Neural cell (in vitro differentiated cells): ENCODE measurements at regions not wholly inside any gene's neighbourhood (a gene's known extent, or its start where the extent isn't known, plus 50 kb on each side); places are given as distances from the start of the nearest gene placed in this dataset.

Experiments
- CTCF ChIP-seq: fragments of 450-650 bp; IDR thresholded peaks from 2 replicates; pipeline ENCODE4 v1.5.1; 2014; ENCODE audit warnings: antibody characterized with exemption, mild to moderate bottlenecking, moderate library complexity; ENCODE audit not compliant: poor library complexity, severe bottlenecking
- EZH2 ChIP-seq: fragments of 200-600, 300-800 bp; shearing (Covaris generic), sonication (generic); IDR thresholded peaks from 2 replicates; pipeline ENCODE4 v1.6.1; 2014; ENCODE audit warnings: antibody characterized with exemption, low read length, borderline replicate concordance, mild to moderate bottlenecking; ENCODE audit not compliant: insufficient read depth, poor library complexity, severe bottlenecking
- POLR2AphosphoS5 ChIP-seq: IDR thresholded peaks from 2 replicates; pipeline ENCODE4 v1.6.1; 2012
- SMC3 ChIP-seq: fragments of 450-650 bp; conservative IDR thresholded peaks from 2 replicates; pipeline ENCODE4 v1.6.1; 2014; ENCODE audit warnings: antibody characterized with exemption, mild to moderate bottlenecking, moderate library complexity; ENCODE audit not compliant: poor library complexity
- TAF1 ChIP-seq: IDR thresholded peaks from 2 replicates; pipeline ENCODE4 v1.6.1; 2012; ENCODE audit warnings: low read depth

- TF ChIP-seq EZH2: no peak
- TF ChIP-seq CTCF: no peak
- no peak for TF ChIP-seq TAF1
- no peak for TF ChIP-seq SMC3
- no peak for TF ChIP-seq POLR2AphosphoS5
Observed at GRCh38 chr22:46027211-46028105, 50.5 kb upstream of the WNT7B start.
